Right lobe of liver (tissue), 4 donors: ENCODE measurements at regions not wholly inside any gene's neighbourhood (a gene's known extent, or its start where the extent isn't known, plus 50 kb on each side); places are given as distances from the start of the nearest gene placed in this dataset.

Experiments used
- POLR2A ChIP-seq: fragments of 450-650 bp; IDR thresholded peaks from one replicate; pipeline ENCODE4 v1.6.1; 2017; ENCODE audit warnings: antibody characterized with exemption, mild to moderate bottlenecking
- TF ChIP-seq, protein P1 (sequence below), 4 donors: fragments of 200-600 bp in 3 of 4; fragments of 450-650 bp in 1 of 4; IDR thresholded peaks; one replicate each; pipeline versions ENCODE4 v1.5.1 to v1.8.0; 2016 to 2022; ENCODE audit warnings: antibody characterized with exemption in 4 of 4, mild to moderate bottlenecking in 2 of 4
- donor health status: DM: no; HTN: no; CAD: no.
- donor health status: DM: no; HTN: no; CAD: no.
- donor health status: DM: no; HTN: yes; CAD: no.

DNA sequence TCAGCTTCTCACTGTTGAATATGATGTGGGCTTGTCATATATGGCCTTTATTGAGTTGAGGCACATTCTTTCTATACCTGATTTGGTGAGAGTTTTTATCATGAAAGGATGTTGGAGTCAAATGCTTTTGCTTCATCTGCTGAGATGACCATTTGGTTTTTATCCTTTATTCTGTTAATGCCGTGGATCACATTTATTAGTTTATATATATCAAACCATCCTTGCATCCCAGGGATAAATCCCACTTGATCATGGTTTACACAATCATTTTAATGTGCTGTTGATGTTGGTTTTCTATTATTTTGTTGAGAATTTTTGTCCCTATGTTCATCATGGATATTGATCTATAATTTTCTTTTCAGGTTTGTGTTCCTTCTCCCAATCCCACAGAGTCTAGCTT, 67.0 kb downstream of the EBLN1 start:
- no peak for TF ChIP-seq POLR2A
- TF ChIP-seq, protein P1, sequence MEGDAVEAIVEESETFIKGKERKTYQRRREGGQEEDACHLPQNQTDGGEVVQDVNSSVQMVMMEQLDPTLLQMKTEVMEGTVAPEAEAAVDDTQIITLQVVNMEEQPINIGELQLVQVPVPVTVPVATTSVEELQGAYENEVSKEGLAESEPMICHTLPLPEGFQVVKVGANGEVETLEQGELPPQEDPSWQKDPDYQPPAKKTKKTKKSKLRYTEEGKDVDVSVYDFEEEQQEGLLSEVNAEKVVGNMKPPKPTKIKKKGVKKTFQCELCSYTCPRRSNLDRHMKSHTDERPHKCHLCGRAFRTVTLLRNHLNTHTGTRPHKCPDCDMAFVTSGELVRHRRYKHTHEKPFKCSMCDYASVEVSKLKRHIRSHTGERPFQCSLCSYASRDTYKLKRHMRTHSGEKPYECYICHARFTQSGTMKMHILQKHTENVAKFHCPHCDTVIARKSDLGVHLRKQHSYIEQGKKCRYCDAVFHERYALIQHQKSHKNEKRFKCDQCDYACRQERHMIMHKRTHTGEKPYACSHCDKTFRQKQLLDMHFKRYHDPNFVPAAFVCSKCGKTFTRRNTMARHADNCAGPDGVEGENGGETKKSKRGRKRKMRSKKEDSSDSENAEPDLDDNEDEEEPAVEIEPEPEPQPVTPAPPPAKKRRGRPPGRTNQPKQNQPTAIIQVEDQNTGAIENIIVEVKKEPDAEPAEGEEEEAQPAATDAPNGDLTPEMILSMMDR (IDR thresholded peaks at IDR 0.05), result no peak
